Suprapubic skin (tissue), 4 donors: ENCODE measurements at regions not wholly inside any gene's neighbourhood (a gene's known extent, or its start where the extent isn't known, plus 50 kb on each side); places are given as distances from the start of the nearest gene placed in this dataset.

Experiments used
- DNase-seq, 2 donors: peaks; one replicate each; pipeline ENCODE4 v3.0.0-alpha.2; 2019; ENCODE audit warnings: low spot score in 2 of 2
- H3K27ac ChIP-seq: fragments of 200-600 bp; sonication (generic); one replicate; pipeline ENCODE4 v1.5.1; 2019
- H3K27me3 ChIP-seq: fragments of 200-600 bp; sonication (generic); one replicate; pipeline ENCODE4 v1.5.1; 2019
- H3K36me3 ChIP-seq: fragments of 200-600 bp; sonication (generic); one replicate; pipeline ENCODE4 v1.5.1; 2019
- H3K4me1 ChIP-seq: fragments of 200-600 bp; sonication (generic); one replicate; pipeline ENCODE4 v1.5.1; 2019
- H3K4me3 ChIP-seq: fragments of 200-600 bp; sonication (generic); one replicate; pipeline ENCODE4 v1.5.1; 2019; ENCODE audit warnings: mild to moderate bottlenecking
- H3K9me3 ChIP-seq: fragments of 200-600 bp; sonication (generic); one replicate; pipeline ENCODE4 v1.5.1; 2019
- EP300 ChIP-seq: sonication (generic); formaldehyde crosslinking; IDR thresholded peaks from one replicate; pipeline ENCODE4 v1.6.1; 2017; ENCODE audit warnings: antibody characterized with exemption
- POLR2A ChIP-seq, 2 donors: fragments of 450-650 bp; IDR thresholded peaks; one replicate each; pipeline ENCODE4 v1.6.1; 2017; ENCODE audit warnings: antibody characterized with exemption in 2 of 2, mild to moderate bottlenecking in 2 of 2, moderate library complexity in 2 of 2
- POLR2AphosphoS5 ChIP-seq, 3 donors: sonication (generic); formaldehyde crosslinking; IDR thresholded peaks; one replicate each; pipeline ENCODE4 v1.6.1; 2017; ENCODE audit warnings: antibody characterized with exemption in 3 of 3
- WGBS: methylation state at CpG from one replicate; pipeline ENCODE4 v1.1.5; 2018; 5-methylcytosine and 5-hydroxymethylcytosine counted together
- TF ChIP-seq, protein P1 (sequence below), 2 donors: fragments of 200-600 bp in 1 of 2; fragments of 450-650 bp in 1 of 2; sonication (generic) in 1 of 2; IDR thresholded peaks; one replicate each; pipeline ENCODE4 v1.5.1; 2016 to 2019; ENCODE audit warnings: antibody characterized with exemption in 2 of 2, mild to moderate bottlenecking in 1 of 2, moderate library complexity in 1 of 2

- Histone ChIP-seq H3K27ac (no peak overlapping the region), H3K4me1 (peaks cover 11% of the 10 kb centered on the region)
- WGBS, result 98% methylated on average over 1 of the region's 1 CpG
Measured at GRCh38 chr12:91940322-91940721, 205.3 kb downstream of the BTG1 start.

GRCh38 chr12:91937706-91938105 lies 207.9 kb downstream of the BTG1 start:
- no peaks in the 10 kb centered on the region for H3K9me3 ChIP-seq
- H3K4me3 ChIP-seq, result no peak overlapping the region
- TF ChIP-seq EP300 (no peak), POLR2AphosphoS5 (IDR thresholded peaks at IDR 0.05) (no peak), POLR2A (IDR thresholded peaks at IDR 0.05) (no peak)
- TF ChIP-seq, protein P1, sequence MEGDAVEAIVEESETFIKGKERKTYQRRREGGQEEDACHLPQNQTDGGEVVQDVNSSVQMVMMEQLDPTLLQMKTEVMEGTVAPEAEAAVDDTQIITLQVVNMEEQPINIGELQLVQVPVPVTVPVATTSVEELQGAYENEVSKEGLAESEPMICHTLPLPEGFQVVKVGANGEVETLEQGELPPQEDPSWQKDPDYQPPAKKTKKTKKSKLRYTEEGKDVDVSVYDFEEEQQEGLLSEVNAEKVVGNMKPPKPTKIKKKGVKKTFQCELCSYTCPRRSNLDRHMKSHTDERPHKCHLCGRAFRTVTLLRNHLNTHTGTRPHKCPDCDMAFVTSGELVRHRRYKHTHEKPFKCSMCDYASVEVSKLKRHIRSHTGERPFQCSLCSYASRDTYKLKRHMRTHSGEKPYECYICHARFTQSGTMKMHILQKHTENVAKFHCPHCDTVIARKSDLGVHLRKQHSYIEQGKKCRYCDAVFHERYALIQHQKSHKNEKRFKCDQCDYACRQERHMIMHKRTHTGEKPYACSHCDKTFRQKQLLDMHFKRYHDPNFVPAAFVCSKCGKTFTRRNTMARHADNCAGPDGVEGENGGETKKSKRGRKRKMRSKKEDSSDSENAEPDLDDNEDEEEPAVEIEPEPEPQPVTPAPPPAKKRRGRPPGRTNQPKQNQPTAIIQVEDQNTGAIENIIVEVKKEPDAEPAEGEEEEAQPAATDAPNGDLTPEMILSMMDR (IDR thresholded peaks at IDR 0.05), result no peak
- H3K27ac ChIP-seq, result no peak overlapping the region
- no peak for DNase-seq
- H3K4me1 ChIP-seq, result peaks cover 12% of the 10 kb centered on the region
- 87% methylated on average over 1 of the region's 1 CpG for WGBS
- H3K36me3 ChIP-seq, result no peaks in the 10 kb centered on the region
- no peaks in the 10 kb centered on the region for H3K27me3 ChIP-seq

More at GRCh38 chr12:91940322-91940721, 205.3 kb downstream of the BTG1 start:
- Histone ChIP-seq H3K4me3 (no peak overlapping the region), H3K27me3 (no peaks in the 10 kb centered on the region), H3K36me3 (no peaks in the 10 kb centered on the region), H3K9me3 (no peaks in the 10 kb centered on the region)
- DNase-seq, result no peak
- TF ChIP-seq EP300, result no peak
- no peak for TF ChIP-seq POLR2A (IDR thresholded peaks at IDR 0.05)
- TF ChIP-seq, protein P1 (IDR thresholded peaks at IDR 0.05), result no peak
- no peak for TF ChIP-seq POLR2AphosphoS5 (IDR thresholded peaks at IDR 0.05)

- H3K27me3 ChIP-seq, result no peaks in the 10 kb centered on the region
- H3K36me3 ChIP-seq, result no peaks in the 10 kb centered on the region
- WGBS, result 53% methylated on average over 1 of the region's 1 CpG
- DNase-seq, result no peak
- peaks cover 15% of the 10 kb centered on the region for H3K4me1 ChIP-seq
- TF ChIP-seq, protein P1 (IDR thresholded peaks at IDR 0.05), result no peak
- TF ChIP-seq POLR2A (IDR thresholded peaks at IDR 0.05), result no peak
- no peak for TF ChIP-seq POLR2AphosphoS5 (IDR thresholded peaks at IDR 0.05)
- no peak for TF ChIP-seq EP300
- H3K27ac ChIP-seq, result no peak overlapping the region
- no peaks in the 10 kb centered on the region for H3K9me3 ChIP-seq
- no peak overlapping the region for H3K4me3 ChIP-seq
Measured at GRCh38 chr12:91937009-91937408, 208.6 kb downstream of the BTG1 start.

GRCh38 chr12:91935296-91935695 lies 210.3 kb downstream of the BTG1 start:
- H3K27me3 ChIP-seq, result no peaks in the 10 kb centered on the region
- no peaks in the 10 kb centered on the region for H3K36me3 ChIP-seq
- DNase-seq, result no peak
- peaks cover 30% of the 10 kb centered on the region for H3K4me1 ChIP-seq
- H3K9me3 ChIP-seq, result no peaks in the 10 kb centered on the region
- 93% methylated on average over 2 of the region's 2 CpGs for WGBS
- H3K4me3 ChIP-seq, result no peak overlapping the region
- TF ChIP-seq POLR2A (IDR thresholded peaks at IDR 0.05) (no peak), EP300 (no peak), POLR2AphosphoS5 (IDR thresholded peaks at IDR 0.05) (no peak)
- TF ChIP-seq, protein P1 (IDR thresholded peaks at IDR 0.05), result no peak
- no peak overlapping the region for H3K27ac ChIP-seq

GRCh38 chr12:91931111-91931510 lies 214.5 kb downstream of the BTG1 start:
- peak in 1 of 2 donors; percentile 70 for DNase-seq
- WGBS, result 10% methylated on average over 2 of the region's 2 CpGs
- Histone ChIP-seq H3K9me3 (no peaks in the 10 kb centered on the region), H3K36me3 (no peaks in the 10 kb centered on the region), H3K4me3 (no peak overlapping the region), H3K27me3 (no peaks in the 10 kb centered on the region), H3K4me1 (peaks cover 28% of the 10 kb centered on the region), H3K27ac (peak overlapping the region; percentile 82)
- no peak for TF ChIP-seq EP300
- TF ChIP-seq, protein P1 (IDR thresholded peaks at IDR 0.05), result no peak
- no peak for TF ChIP-seq POLR2A (IDR thresholded peaks at IDR 0.05)
- TF ChIP-seq POLR2AphosphoS5 (IDR thresholded peaks at IDR 0.05), result peak in 1 of 3 donors; percentile 54
